Right cardiac atrium (tissue), 5 donors: ENCODE measurements at regions not wholly inside any gene's neighbourhood (a gene's known extent, or its start where the extent isn't known, plus 50 kb on each side); places are given as distances from the start of the nearest gene placed in this dataset.

ENCODE experiments used
- ATAC-seq, 2 donors: fragments of 200-7000 bp; cut with Tn5 transposase; one replicate each; pipeline versions ENCODE4 v1.8.0 to v1.9.1; 2020; ENCODE audit warnings: moderate library complexity in 2 of 2, mild to moderate bottlenecking in 1 of 2
- DNase-seq, 3 donors: peaks; one replicate each; pipeline ENCODE4 v3.0.0-alpha.2; 2020
- H3K27ac ChIP-seq: one replicate; pipeline ENCODE4 v1.5.1; 2013; ENCODE audit warnings: mild to moderate bottlenecking, low read length, control low read depth, moderate library complexity
- H3K27me3 ChIP-seq: one replicate; pipeline ENCODE4 v1.6.1; 2013; ENCODE audit not compliant: control insufficient read depth, insufficient read depth
- H3K4me1 ChIP-seq: one replicate; pipeline ENCODE4 v1.6.1; 2013; ENCODE audit warnings: low read length; ENCODE audit not compliant: control insufficient read depth, insufficient read depth
- H3K4me3 ChIP-seq: one replicate; pipeline ENCODE4 v1.5.1; 2013; ENCODE audit warnings: low read length, control low read depth
- H3K9me3 ChIP-seq: one replicate; pipeline ENCODE4 v1.6.1; 2013; ENCODE audit warnings: low read length; ENCODE audit not compliant: control insufficient read depth
- WGBS: extraction: QIAGEN DNeasy Blood & Tissue Kit; methylation state at CpG from one replicate; pipeline ENCODE4 v1.1.7; 2013; 5-methylcytosine and 5-hydroxymethylcytosine counted together
- intact Hi-C, 4 donors: fragments of 100-400 bp; cut with DNase I; formaldehyde crosslinking; loops; one replicate each; pipeline versions ENCODE4 v1.11.0 to v1.14.0; 2022 to 2023
- donor health status: healthy with polysubstance abuse.
- donor health status: DM: no; HTN: yes; CAD: no.
- donor health status: DM: no; HTN: no; CAD: no.
- donor health status: DM: no; HTN: yes; CAD: no; lungs with severe emphysema.
- donor health status: DM: yes; HTN: yes; CAD: no.

- intact Hi-C loops: no loop called here
- 70% methylated on average over 3 of the region's 3 CpGs for WGBS
- no peaks in the 10 kb centered on the region for H3K27me3 ChIP-seq
- ATAC-seq (peak; percentile 82 to 95), DNase-seq (peak; percentile 27 to 80 (median 49))
- H3K4me1 ChIP-seq: peaks cover 7% of the 10 kb centered on the region
- no peaks in the 10 kb centered on the region for H3K9me3 ChIP-seq
- H3K4me3 ChIP-seq: no peak overlapping the region
- no peak overlapping the region for H3K27ac ChIP-seq
These were observed 419.6 kb downstream of the MED13L start for GRCh38 chr12:115857923-115858322.

- peak overlapping the region; percentile 81 for H3K27ac ChIP-seq
- intact Hi-C loops: no loop called here
- H3K4me1 ChIP-seq: peaks cover 7% of the 10 kb centered on the region
- ATAC-seq (peak in 1 of 2 donors; percentile 29), DNase-seq (no peak)
- H3K4me3 ChIP-seq: no peak overlapping the region
- no peaks in the 10 kb centered on the region for H3K27me3 ChIP-seq
- H3K9me3 ChIP-seq: no peaks in the 10 kb centered on the region
- 57% methylated on average over 7 of the region's 7 CpGs for WGBS
These were observed 420.2 kb downstream of the MED13L start for GRCh38 chr12:115857160-115857920.

- intact Hi-C loops: no loop called here
- Histone ChIP-seq H3K27me3 (no peaks in the 10 kb centered on the region), H3K9me3 (no peaks in the 10 kb centered on the region), H3K4me3 (no peak overlapping the region), H3K27ac (no peak overlapping the region), H3K4me1 (no peaks in the 10 kb centered on the region)
- ATAC-seq (no peak), DNase-seq (no peak)
- WGBS: 96% methylated on average over 1 of the region's 1 CpG
These were observed 425.4 kb downstream of the MED13L start for GRCh38 chr12:115852054-115852453.

DNA sequence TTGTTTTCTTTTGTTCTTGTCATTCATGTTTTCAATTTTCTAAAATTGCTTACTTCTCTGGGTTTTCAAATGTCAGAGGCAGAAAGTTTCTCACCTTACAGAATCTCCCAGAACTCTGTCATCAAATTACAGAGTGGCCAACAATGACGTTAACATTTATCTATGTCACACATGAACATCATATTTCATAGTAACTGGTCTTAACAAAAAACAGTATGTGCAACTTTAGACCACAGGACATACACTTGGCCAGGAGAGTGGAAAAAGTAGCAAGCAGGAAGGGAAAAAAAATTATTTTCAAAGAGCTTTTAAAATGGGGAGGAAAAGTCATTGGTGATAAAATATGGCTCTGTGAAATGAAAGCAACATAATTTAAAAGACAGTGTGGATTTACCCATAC is 426.5 kb downstream of the MED13L start:
- ATAC-seq: no peak
- DNase-seq: no peak
- Histone ChIP-seq H3K27ac (no peak overlapping the region), H3K27me3 (no peaks in the 10 kb centered on the region), H3K4me3 (no peak overlapping the region), H3K4me1 (no peaks in the 10 kb centered on the region), H3K9me3 (no peaks in the 10 kb centered on the region)
- intact Hi-C loops: no loop called here
- WGBS: 30% methylated on average over 1 of the region's 1 CpG

- Histone ChIP-seq H3K4me3 (no peak overlapping the region), H3K9me3 (no peaks in the 10 kb centered on the region), H3K4me1 (no peaks in the 10 kb centered on the region), H3K27me3 (no peaks in the 10 kb centered on the region), H3K27ac (no peak overlapping the region)
- WGBS: 89% methylated on average over 8 of the region's 8 CpGs
- ATAC-seq (no peak), DNase-seq (no peak)
- intact Hi-C loops: no loop called here
These were observed 428.1 kb downstream of the MED13L start for GRCh38 chr12:115849262-115849943.

DNA sequence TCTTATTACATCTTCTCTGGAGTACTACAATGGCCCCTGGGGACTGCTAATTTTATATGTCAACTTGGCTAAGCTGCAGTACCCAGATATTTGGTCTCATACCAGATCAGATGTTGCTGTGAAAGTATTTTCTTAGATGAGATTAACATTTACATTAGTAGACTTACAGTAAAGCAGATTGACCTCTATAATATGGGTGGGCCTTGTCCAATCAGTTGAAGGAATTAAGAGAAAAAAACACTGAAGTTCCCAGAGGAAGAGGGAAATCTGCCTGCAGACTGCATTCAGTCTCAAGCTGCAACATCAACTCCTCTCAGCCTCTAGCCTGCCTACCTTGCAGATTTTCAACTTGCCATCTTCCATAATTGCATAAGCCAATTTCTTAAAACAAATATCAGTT is 430.1 kb downstream of the MED13L start:
- no peak overlapping the region for H3K4me3 ChIP-seq
- DNase-seq (no peak), ATAC-seq (no peak)
- no peaks in the 10 kb centered on the region for H3K9me3 ChIP-seq
- H3K4me1 ChIP-seq: no peaks in the 10 kb centered on the region
- intact Hi-C loops: no loop called here
- no peaks in the 10 kb centered on the region for H3K27me3 ChIP-seq
- H3K27ac ChIP-seq: no peak overlapping the region

DNA sequence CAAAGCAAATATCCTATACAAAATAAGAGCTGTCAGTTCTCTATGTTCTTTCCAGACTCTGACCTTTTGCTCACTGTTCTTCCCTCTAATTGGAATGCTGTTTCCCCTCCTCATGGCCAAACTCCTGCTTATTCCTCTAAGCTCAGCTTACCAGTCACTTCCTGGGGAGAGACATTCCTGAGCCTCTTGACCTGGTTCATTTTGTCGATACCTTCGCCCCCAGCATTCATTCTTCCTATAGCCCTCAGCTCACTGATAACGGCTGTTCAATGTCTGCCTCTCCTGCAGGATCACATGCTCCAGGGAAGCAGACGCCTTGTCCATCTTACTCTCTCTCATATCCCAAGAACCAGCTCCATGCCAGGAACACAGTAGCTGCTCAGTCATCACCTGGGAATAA is 431.0 kb downstream of the MED13L start:
- DNase-seq (no peak), ATAC-seq (no peak)
- Histone ChIP-seq H3K27me3 (no peaks in the 10 kb centered on the region), H3K9me3 (no peaks in the 10 kb centered on the region), H3K27ac (no peak overlapping the region), H3K4me3 (no peak overlapping the region), H3K4me1 (no peaks in the 10 kb centered on the region)
- 48% methylated on average over 4 of the region's 4 CpGs for WGBS
- intact Hi-C loops: no loop called here

DNA sequence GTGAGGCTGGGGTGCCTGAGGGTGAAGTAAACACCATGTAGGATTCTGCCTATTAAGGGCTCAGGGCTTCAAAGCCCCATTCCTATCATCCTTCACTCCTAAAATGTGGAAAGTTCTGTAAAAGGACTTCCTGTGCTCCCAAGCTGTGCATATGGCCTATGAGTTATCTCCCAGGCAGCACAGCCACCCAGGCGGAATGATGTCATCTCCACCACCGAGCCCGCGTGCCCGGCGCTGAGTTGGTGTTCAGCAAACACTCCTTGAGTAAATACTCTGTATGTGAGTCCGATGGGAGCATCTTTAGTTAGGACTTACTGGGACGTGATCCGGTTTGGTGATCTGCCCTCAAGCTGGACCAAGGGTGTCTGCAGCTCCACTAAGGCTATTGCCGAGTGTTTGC is 437.3 kb downstream of the MED13L start:
- no peak for DNase-seq
- intact Hi-C loops: no loop called here
- H3K4me1 ChIP-seq: no peaks in the 10 kb centered on the region
- H3K27ac ChIP-seq: no peak overlapping the region
- WGBS: 74% methylated on average over 10 of the region's 10 CpGs
- H3K4me3 ChIP-seq: no peak overlapping the region
- no peak for ATAC-seq
- H3K9me3 ChIP-seq: no peaks in the 10 kb centered on the region
- H3K27me3 ChIP-seq: no peaks in the 10 kb centered on the region

DNA sequence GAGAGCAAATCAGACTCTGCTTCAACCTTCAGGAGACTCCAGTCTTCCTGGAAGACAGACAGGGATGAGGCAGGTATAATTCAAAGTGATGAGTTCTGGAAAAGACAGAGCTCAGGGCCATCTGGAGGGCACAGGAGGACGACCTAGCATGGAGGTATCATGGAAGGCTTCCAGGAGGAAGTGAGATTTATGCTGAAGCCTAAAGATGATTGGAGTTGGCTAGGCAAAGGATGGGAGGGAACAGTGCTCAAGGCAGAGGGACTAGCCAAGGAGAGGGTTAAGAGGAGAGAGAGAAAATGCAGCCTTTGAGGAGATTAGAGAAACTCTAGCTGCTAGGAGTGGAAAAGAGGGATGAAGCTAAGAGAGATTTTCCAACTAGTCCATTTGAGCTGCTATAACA is 438.5 kb downstream of the MED13L start:
- Histone ChIP-seq H3K27me3 (no peaks in the 10 kb centered on the region), H3K4me3 (no peak overlapping the region), H3K4me1 (no peaks in the 10 kb centered on the region), H3K27ac (no peak overlapping the region), H3K9me3 (no peaks in the 10 kb centered on the region)
- intact Hi-C loops: no loop called here
- ATAC-seq (no peak), DNase-seq (no peak)
- WGBS: 37% methylated on average over 1 of the region's 1 CpG

DNA sequence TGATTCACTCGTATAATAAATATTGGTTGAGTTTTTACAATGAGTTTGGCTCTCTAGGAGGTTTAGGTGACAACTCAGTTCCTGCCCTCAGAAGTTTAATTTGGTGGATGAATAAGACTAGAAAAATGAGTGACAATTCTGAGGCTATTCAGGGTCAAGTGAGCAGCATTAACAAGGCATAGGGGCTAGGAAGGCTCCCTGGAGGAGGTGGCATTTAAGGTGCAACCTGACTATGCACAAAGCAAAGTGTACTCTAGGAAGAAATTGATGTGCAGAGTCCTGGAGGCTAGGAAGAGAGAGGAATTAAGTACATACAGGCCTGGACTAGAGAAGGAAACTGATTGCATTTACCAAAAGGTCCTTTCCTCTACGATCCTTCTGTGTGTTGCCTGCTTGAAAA is 440.3 kb downstream of the MED13L start:
- 88% methylated on average over 2 of the region's 2 CpGs for WGBS
- no peak for ATAC-seq
- intact Hi-C loops: no loop called here
- no peak for DNase-seq
- Histone ChIP-seq H3K9me3 (no peaks in the 10 kb centered on the region), H3K4me1 (no peaks in the 10 kb centered on the region), H3K27ac (no peak overlapping the region), H3K27me3 (no peaks in the 10 kb centered on the region), H3K4me3 (no peak overlapping the region)

DNA sequence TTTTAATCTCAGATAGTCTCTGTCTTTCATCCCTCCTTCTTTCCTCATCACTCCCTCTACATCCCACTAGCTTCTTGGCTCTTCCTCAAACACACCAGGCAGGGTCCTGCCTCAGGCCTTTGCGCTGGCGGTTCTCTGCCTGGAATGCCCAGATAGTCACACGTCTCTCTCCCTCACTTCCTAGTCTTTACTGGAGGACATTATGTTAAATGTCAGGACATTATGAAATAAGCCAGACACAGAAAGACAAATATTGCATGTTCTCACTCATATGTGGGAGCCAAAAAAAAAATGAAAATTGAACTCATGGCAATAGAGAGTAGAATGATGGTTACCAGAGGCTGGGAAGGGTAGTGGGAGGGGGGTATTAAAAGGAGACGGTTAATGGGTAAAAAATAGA is 442.0 kb downstream of the MED13L start:
- WGBS: 59% methylated on average over 4 of the region's 4 CpGs
- Histone ChIP-seq H3K9me3 (no peaks in the 10 kb centered on the region), H3K27me3 (no peaks in the 10 kb centered on the region), H3K4me1 (peaks cover 1% of the 10 kb centered on the region), H3K27ac (no peak overlapping the region), H3K4me3 (no peak overlapping the region)
- no peak for ATAC-seq
- no peak for DNase-seq
- intact Hi-C loops: no loop called here
